ENCODE measurements at regions not wholly inside any gene's neighbourhood (a gene's known extent, or its start where the extent isn't known, plus 50 kb on each side); places are given as distances from the start of the nearest gene placed in this dataset.

GRCh38 chr9:124202447-124202971 is 55.2 kb upstream of the NEK6 start:
- DNase-seq (ENCODE audit: insufficient read length) (peak; percentile 63), FAIRE-seq (peak; percentile 82)
- TF ChIP-seq POLR2AphosphoS5 (IDR thresholded peaks at IDR 0.05; ENCODE audit: low read depth, low read length), result peak; percentile 26; the same call in 1 of the 2 replicates
- no peak; the same call in 1 of the 2 replicates for TF ChIP-seq POLR2A (IDR thresholded peaks at IDR 0.05; ENCODE audit: low read depth, low read length)
- TF ChIP-seq TAF1 (IDR thresholded peaks at IDR 0.05; ENCODE audit: borderline replicate concordance, low read depth, low read length), result no peak; the same call in 1 of the 2 replicates

GRCh38 chr9:124205686-124206352 is 51.9 kb upstream of the NEK6 start:
- TF ChIP-seq POLR2AphosphoS5 (IDR thresholded peaks at IDR 0.05; ENCODE audit: low read depth, low read length), result no peak
- TF ChIP-seq POLR2A (IDR thresholded peaks at IDR 0.05; ENCODE audit: low read depth, low read length), result no peak
- TF ChIP-seq TAF1 (IDR thresholded peaks at IDR 0.05; ENCODE audit: borderline replicate concordance, low read depth, low read length), result no peak
- FAIRE-seq, result no peak
- DNase-seq (ENCODE audit: insufficient read length), result no peak

- FAIRE-seq, result peak; percentile 9
- DNase-seq (ENCODE audit: insufficient read length), result no peak
- no peak for TF ChIP-seq POLR2A (IDR thresholded peaks at IDR 0.05; ENCODE audit: low read depth, low read length)
- TF ChIP-seq POLR2AphosphoS5 (IDR thresholded peaks at IDR 0.05; ENCODE audit: low read depth, low read length), result no peak
- TF ChIP-seq TAF1 (IDR thresholded peaks at IDR 0.05; ENCODE audit: borderline replicate concordance, low read depth, low read length), result no peak
Observed at GRCh38 chr9:124206391-124206790, 51.4 kb upstream of the NEK6 start.

Measured in GM12892 (cell line).